Suprapubic skin (tissue), 4 donors: ENCODE measurements at regions not wholly inside any gene's neighbourhood (a gene's known extent, or its start where the extent isn't known, plus 50 kb on each side); places are given as distances from the start of the nearest gene placed in this dataset.

ENCODE experiments used
- DNase-seq, 2 donors: peaks; one replicate each; pipeline ENCODE4 v3.0.0-alpha.2; 2019; ENCODE audit warnings: low spot score in 2 of 2
- H3K27ac ChIP-seq: fragments of 200-600 bp; sonication (generic); one replicate; pipeline ENCODE4 v1.5.1; 2019
- H3K27me3 ChIP-seq: fragments of 200-600 bp; sonication (generic); one replicate; pipeline ENCODE4 v1.5.1; 2019
- H3K36me3 ChIP-seq: fragments of 200-600 bp; sonication (generic); one replicate; pipeline ENCODE4 v1.5.1; 2019
- H3K4me1 ChIP-seq: fragments of 200-600 bp; sonication (generic); one replicate; pipeline ENCODE4 v1.5.1; 2019
- H3K4me3 ChIP-seq: fragments of 200-600 bp; sonication (generic); one replicate; pipeline ENCODE4 v1.5.1; 2019; ENCODE audit warnings: mild to moderate bottlenecking
- H3K9me3 ChIP-seq: fragments of 200-600 bp; sonication (generic); one replicate; pipeline ENCODE4 v1.5.1; 2019
- EP300 ChIP-seq: sonication (generic); formaldehyde crosslinking; IDR thresholded peaks from one replicate; pipeline ENCODE4 v1.6.1; 2017; ENCODE audit warnings: antibody characterized with exemption
- POLR2A ChIP-seq, 2 donors: fragments of 450-650 bp; IDR thresholded peaks; one replicate each; pipeline ENCODE4 v1.6.1; 2017; ENCODE audit warnings: antibody characterized with exemption in 2 of 2, mild to moderate bottlenecking in 2 of 2, moderate library complexity in 2 of 2
- POLR2AphosphoS5 ChIP-seq, 3 donors: sonication (generic); formaldehyde crosslinking; IDR thresholded peaks; one replicate each; pipeline ENCODE4 v1.6.1; 2017; ENCODE audit warnings: antibody characterized with exemption in 3 of 3
- WGBS: methylation state at CpG from one replicate; pipeline ENCODE4 v1.1.5; 2018; 5-methylcytosine and 5-hydroxymethylcytosine counted together
- TF ChIP-seq, protein P1 (sequence below), 2 donors: fragments of 200-600 bp in 1 of 2; fragments of 450-650 bp in 1 of 2; sonication (generic) in 1 of 2; IDR thresholded peaks; one replicate each; pipeline ENCODE4 v1.5.1; 2016 to 2019; ENCODE audit warnings: antibody characterized with exemption in 2 of 2, mild to moderate bottlenecking in 1 of 2, moderate library complexity in 1 of 2

DNA sequence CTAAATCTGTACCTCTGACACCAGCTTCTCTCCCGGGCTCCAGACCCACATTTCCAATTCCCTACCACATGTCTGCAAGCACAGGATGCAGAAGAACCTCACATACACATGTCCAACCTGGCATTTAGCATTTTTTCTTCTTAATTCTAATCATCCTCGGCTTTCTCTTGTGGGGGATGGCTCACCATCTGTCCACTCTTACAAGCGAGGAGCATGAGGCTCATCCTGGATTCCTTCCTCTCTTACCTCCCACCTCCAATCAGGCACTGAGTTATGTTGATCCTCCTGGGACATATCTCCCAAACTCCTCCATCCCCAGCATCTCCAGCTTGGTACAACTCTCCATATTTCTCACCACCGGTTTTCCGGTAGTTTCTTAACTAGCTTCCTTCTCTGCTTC, 149.8 kb upstream of the LARGE1 start:
- Histone ChIP-seq H3K9me3 (no peaks in the 10 kb centered on the region), H3K27ac (no peak overlapping the region), H3K4me3 (no peak overlapping the region), H3K36me3 (no peaks in the 10 kb centered on the region), H3K4me1 (no peaks in the 10 kb centered on the region), H3K27me3 (no peaks in the 10 kb centered on the region)
- 78% methylated on average over 5 of the region's 5 CpGs for WGBS
- DNase-seq: no peak
- TF ChIP-seq, protein P1, sequence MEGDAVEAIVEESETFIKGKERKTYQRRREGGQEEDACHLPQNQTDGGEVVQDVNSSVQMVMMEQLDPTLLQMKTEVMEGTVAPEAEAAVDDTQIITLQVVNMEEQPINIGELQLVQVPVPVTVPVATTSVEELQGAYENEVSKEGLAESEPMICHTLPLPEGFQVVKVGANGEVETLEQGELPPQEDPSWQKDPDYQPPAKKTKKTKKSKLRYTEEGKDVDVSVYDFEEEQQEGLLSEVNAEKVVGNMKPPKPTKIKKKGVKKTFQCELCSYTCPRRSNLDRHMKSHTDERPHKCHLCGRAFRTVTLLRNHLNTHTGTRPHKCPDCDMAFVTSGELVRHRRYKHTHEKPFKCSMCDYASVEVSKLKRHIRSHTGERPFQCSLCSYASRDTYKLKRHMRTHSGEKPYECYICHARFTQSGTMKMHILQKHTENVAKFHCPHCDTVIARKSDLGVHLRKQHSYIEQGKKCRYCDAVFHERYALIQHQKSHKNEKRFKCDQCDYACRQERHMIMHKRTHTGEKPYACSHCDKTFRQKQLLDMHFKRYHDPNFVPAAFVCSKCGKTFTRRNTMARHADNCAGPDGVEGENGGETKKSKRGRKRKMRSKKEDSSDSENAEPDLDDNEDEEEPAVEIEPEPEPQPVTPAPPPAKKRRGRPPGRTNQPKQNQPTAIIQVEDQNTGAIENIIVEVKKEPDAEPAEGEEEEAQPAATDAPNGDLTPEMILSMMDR (IDR thresholded peaks at IDR 0.05): no peak
- TF ChIP-seq POLR2AphosphoS5 (IDR thresholded peaks at IDR 0.05) (no peak), EP300 (no peak), POLR2A (IDR thresholded peaks at IDR 0.05) (no peak)

DNA sequence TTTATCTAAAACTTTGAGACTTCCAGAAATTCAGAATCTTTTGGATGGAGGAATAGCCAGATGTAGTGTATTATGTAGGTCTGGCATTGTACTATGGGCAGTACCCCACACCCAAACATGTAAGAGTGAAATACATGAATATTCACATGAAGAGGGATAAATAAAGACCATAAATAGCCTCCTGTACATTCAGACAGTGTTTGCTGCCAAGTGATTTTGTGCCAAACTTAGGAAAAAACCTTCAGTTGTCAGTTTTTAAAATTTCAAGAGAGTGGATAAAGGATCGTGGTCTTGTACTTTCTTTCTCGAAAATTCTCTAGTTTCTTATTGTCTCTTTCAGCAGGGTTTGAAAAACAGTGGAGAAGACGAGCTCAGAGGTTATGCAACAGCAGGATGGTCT, 150.3 kb upstream of the LARGE1 start:
- Histone ChIP-seq H3K27ac (no peak overlapping the region), H3K36me3 (no peaks in the 10 kb centered on the region), H3K9me3 (no peaks in the 10 kb centered on the region), H3K4me3 (no peak overlapping the region), H3K4me1 (no peaks in the 10 kb centered on the region), H3K27me3 (no peaks in the 10 kb centered on the region)
- WGBS: 78% methylated on average over 3 of the region's 3 CpGs
- TF ChIP-seq, protein P1 (IDR thresholded peaks at IDR 0.05): no peak
- TF ChIP-seq POLR2AphosphoS5 (IDR thresholded peaks at IDR 0.05) (no peak), EP300 (no peak), POLR2A (IDR thresholded peaks at IDR 0.05) (no peak)
- no peak for DNase-seq

DNA sequence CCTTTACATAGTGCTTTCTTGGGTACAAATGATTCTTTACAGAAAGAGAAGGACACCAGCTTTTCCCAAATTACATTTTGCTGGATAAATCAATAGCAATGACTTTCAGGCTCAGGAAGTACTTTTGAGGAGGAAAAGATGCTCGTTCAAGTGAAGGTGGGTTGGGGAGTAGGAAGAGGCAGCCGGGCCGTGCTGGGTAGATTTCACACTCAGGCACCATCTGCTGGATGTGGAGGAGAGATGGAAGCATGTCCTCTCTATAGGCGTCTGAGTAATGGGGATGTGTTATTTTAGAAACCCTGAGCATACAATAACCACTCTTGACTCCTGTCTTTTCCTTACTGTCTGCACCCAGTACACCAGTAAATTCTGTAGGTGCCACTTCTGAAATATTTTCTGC, 152.3 kb upstream of the LARGE1 start:
- no peak for DNase-seq
- Histone ChIP-seq H3K27me3 (no peaks in the 10 kb centered on the region), H3K4me1 (no peaks in the 10 kb centered on the region), H3K36me3 (no peaks in the 10 kb centered on the region), H3K27ac (no peak overlapping the region), H3K4me3 (no peak overlapping the region), H3K9me3 (no peaks in the 10 kb centered on the region)
- 81% methylated on average over 4 of the region's 4 CpGs for WGBS
- TF ChIP-seq POLR2A (IDR thresholded peaks at IDR 0.05): no peak
- no peak for TF ChIP-seq POLR2AphosphoS5 (IDR thresholded peaks at IDR 0.05)
- TF ChIP-seq EP300: no peak
- TF ChIP-seq, protein P1 (IDR thresholded peaks at IDR 0.05): no peak

DNA sequence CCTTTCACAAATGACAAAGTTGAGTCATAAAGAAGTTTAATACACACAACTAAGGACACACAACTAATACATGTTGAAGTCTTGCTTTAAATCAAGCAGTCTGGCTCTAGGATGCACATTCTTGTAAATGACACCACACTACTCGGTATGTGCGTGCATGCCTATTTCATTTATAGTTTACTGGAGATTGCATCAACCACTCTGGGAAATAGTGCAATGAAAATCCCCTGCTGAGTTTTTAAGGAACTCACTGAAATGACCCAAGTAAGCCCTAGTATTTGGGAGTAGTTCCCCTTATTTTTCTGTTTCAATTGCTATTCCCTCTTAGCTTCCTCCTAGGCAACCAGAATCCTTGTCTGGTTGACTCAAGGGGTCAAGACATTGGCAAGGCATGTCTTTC, 160.2 kb upstream of the LARGE1 start:
- Histone ChIP-seq H3K27ac (no peak overlapping the region), H3K9me3 (no peaks in the 10 kb centered on the region), H3K27me3 (no peaks in the 10 kb centered on the region), H3K4me1 (no peaks in the 10 kb centered on the region), H3K36me3 (no peaks in the 10 kb centered on the region), H3K4me3 (no peak overlapping the region)
- no peak for DNase-seq
- TF ChIP-seq EP300: no peak
- WGBS: 66% methylated on average over 2 of the region's 2 CpGs

DNA sequence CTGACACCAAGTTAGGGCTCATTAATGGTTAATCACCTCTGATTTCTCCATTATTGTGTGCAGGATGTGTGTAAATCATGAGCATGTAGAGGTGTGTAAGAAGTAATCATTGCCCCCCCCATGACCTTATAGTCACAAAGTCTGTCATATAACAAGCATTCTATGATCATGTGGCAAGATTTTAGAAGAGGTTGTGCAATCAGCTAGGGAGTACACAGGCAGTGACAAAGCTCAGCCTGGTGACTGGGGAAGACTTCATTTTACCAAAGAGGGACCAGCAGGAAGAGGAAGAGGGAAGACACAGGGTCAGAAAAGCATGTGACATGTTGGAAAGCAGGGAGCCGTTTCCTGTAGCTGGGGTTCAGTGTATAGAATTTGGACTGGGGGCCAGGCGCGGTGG, 176.5 kb upstream of the LARGE1 start:
- 91% methylated on average over 3 of the region's 3 CpGs for WGBS
- no peak for DNase-seq
- Histone ChIP-seq H3K36me3 (no peaks in the 10 kb centered on the region), H3K4me3 (no peak overlapping the region), H3K9me3 (no peaks in the 10 kb centered on the region), H3K27me3 (no peaks in the 10 kb centered on the region), H3K27ac (no peak overlapping the region), H3K4me1 (no peaks in the 10 kb centered on the region)
- TF ChIP-seq POLR2AphosphoS5 (IDR thresholded peaks at IDR 0.05) (no peak), EP300 (no peak), POLR2A (IDR thresholded peaks at IDR 0.05) (no peak)
- TF ChIP-seq, protein P1 (IDR thresholded peaks at IDR 0.05): no peak

DNA sequence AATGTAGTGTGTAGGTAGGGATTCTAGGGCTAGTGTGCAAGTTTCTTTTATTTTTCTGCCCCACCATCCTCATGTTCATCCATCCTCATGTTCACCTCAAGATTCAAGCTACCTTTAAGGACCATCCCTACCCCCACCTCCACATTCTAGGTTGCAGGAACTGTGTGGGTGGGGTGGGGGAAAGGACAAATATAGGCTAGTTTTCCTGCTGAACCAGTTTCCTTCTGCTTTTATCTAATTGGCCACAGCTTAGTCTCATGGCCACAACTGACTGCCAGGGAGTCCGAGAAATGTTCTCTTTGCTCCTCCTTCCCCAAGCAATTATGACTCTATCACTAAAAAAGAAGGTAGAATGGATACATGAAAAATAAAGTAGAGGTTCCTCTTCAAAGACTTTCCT, 179.0 kb upstream of the LARGE1 start:
- Histone ChIP-seq H3K4me3 (no peak overlapping the region), H3K27ac (no peak overlapping the region), H3K9me3 (no peaks in the 10 kb centered on the region), H3K36me3 (no peaks in the 10 kb centered on the region), H3K4me1 (no peaks in the 10 kb centered on the region), H3K27me3 (no peaks in the 10 kb centered on the region)
- TF ChIP-seq, protein P1 (IDR thresholded peaks at IDR 0.05): no peak
- TF ChIP-seq EP300 (no peak), POLR2A (IDR thresholded peaks at IDR 0.05) (no peak), POLR2AphosphoS5 (IDR thresholded peaks at IDR 0.05) (no peak)
- 25% methylated on average over 1 of the region's 1 CpG for WGBS
- no peak for DNase-seq
